SK-N-SH (cell line): ENCODE measurements at regions not wholly inside any gene's neighbourhood (a gene's known extent, or its start where the extent isn't known, plus 50 kb on each side); places are given as distances from the start of the nearest gene placed in this dataset.

Source experiments
- CTCF ChIA-PET: fragments of 300-600, 350-600 bp; formaldehyde crosslinking; extraction: SDS; loops from one replicate; lab custom pipeline; 2021; lab: Yijun Ruan, JAX
- POLR2A ChIA-PET: fragments of 350-600 bp; sonication (Branson Sonifier 250); formaldehyde crosslinking; extraction: SDS; loops from one replicate; lab custom pipeline; 2020; ENCODE audit warnings: antibody characterized with exemption, inconsistent platforms; lab: Yijun Ruan, JAX
- DNase-seq: peaks from one replicate; pipeline ENCODE4 v3.0.0; 2012
- H2AFZ ChIP-seq: fragments of 200-600 bp; sonication (generic); 2 replicates; pipeline ENCODE4 v1.8.1; 2016; ENCODE audit warnings: antibody characterized with exemption, mild to moderate bottlenecking, low read depth
- H3F3A ChIP-seq: fragments of 200-600 bp; sonication (generic); replicated peaks from 2 replicates; pipeline ENCODE3; 2016; ENCODE audit warnings: antibody characterized with exemption, mild to moderate bottlenecking; ENCODE audit not compliant: insufficient read depth
- H3K27ac ChIP-seq, 2 experiments: fragments of 200-500 bp in 1 of 2; fragments of 200-600 bp in 1 of 2; sonication (Bioruptor generic) in 1 of 2; sonication (generic), shearing (Covaris generic) in 1 of 2; 2 replicates each; pipeline versions ENCODE4 v1.5.1 to v1.6.1; 2014 to 2016; ENCODE audit warnings: low read depth in 2 of 2, inconsistent platforms in 1 of 2, low read length in 1 of 2, mild to moderate bottlenecking in 1 of 2, mixed read lengths in 1 of 2
- H3K27me3 ChIP-seq: fragments of 200-600 bp; sonication (generic), shearing (Covaris generic); 2 replicates; pipeline ENCODE4 v1.6.1; 2016; ENCODE audit warnings: mixed run types; ENCODE audit not compliant: insufficient read depth
- H3K36me3 ChIP-seq, 2 experiments: fragments of 200-500 bp in 1 of 2; fragments of 200-600 bp in 1 of 2; sonication (Bioruptor generic) in 1 of 2; sonication (generic) in 1 of 2; replicated peaks in 1 of 2; 2 replicates each; pipeline versions ENCODE3 to v1.5.1; 2014 to 2016; ENCODE audit warnings: low read length in 1 of 2, mild to moderate bottlenecking in 1 of 2; ENCODE audit not compliant: insufficient read depth in 2 of 2, control insufficient read depth in 1 of 2
- H3K4me1 ChIP-seq, 2 experiments: fragments of 200-500 bp in 1 of 2; fragments of 200-600 bp in 1 of 2; sonication (Bioruptor generic) in 1 of 2; sonication (generic), shearing (Covaris generic) in 1 of 2; 2 replicates each; pipeline versions ENCODE4 v1.5.1 to v1.6.1; 2014 to 2016; ENCODE audit warnings: low read depth in 1 of 2, low read length in 1 of 2, mixed run types in 1 of 2; ENCODE audit not compliant: insufficient read depth in 2 of 2, control insufficient read depth in 1 of 2
- H3K4me2 ChIP-seq: fragments of 200-600 bp; sonication (generic), shearing (Covaris generic); 2 replicates; pipeline ENCODE4 v1.6.1; 2017; ENCODE audit warnings: mixed run types
- H3K4me3 ChIP-seq, 2 experiments: fragments of 200-500 bp in 1 of 2; fragments of 200-600 bp in 1 of 2; sonication (Bioruptor generic) in 1 of 2; sonication (generic), shearing (Covaris generic) in 1 of 2; 2 replicates each; pipeline versions ENCODE4 v1.5.1 to v1.8.1; 2014 to 2016; ENCODE audit warnings: low read depth in 2 of 2, inconsistent platforms in 1 of 2, low read length in 1 of 2, mild to moderate bottlenecking in 1 of 2, mixed read lengths in 1 of 2, moderate library complexity in 1 of 2
- H3K79me2 ChIP-seq: fragments of 200-600 bp; sonication (generic); 2 replicates; pipeline ENCODE4 v1.8.1; 2017; ENCODE audit warnings: mild to moderate bottlenecking; ENCODE audit not compliant: insufficient read depth
- H3K9ac ChIP-seq: fragments of 200-600 bp; sonication (generic); 2 replicates; pipeline ENCODE4 v1.6.1; 2017; ENCODE audit warnings: mixed run types
- H3K9me2 ChIP-seq: fragments of 200-600 bp; sonication (generic); 2 replicates; pipeline ENCODE4 v1.6.1; 2017; ENCODE audit warnings: mixed run types
- H3K9me3 ChIP-seq: fragments of 200-600 bp; sonication (generic); 2 replicates; pipeline ENCODE4 v1.6.1; 2017; ENCODE audit warnings: mixed run types, mild to moderate bottlenecking, moderate library complexity
- H4K20me1 ChIP-seq: fragments of 200-600 bp; sonication (generic); 2 replicates; pipeline ENCODE4 v1.6.1; 2017; ENCODE audit warnings: mild to moderate bottlenecking, mixed run types; ENCODE audit not compliant: insufficient read depth
- CHD2 ChIP-seq: fragments of 150-350 bp; IDR thresholded peaks from 2 replicates; pipeline ENCODE4 v1.6.1; 2018; ENCODE audit warnings: low read length; ENCODE audit not compliant: partially characterized antibody
- ELF1 ChIP-seq: IDR thresholded peaks from 2 replicates; pipeline ENCODE4 v1.4.0; 2012
- EZH2phosphoT487 ChIP-seq: fragments of 200-600 bp; sonication (generic); IDR thresholded peaks from 2 replicates; pipeline ENCODE4 v1.6.1; 2017; ENCODE audit warnings: low read depth, mixed run types, mild to moderate bottlenecking, antibody characterized with exemption, moderate library complexity, borderline replicate concordance
- FOSL2 ChIP-seq: IDR thresholded peaks from 2 replicates; pipeline ENCODE4 v1.4.0; 2012; ENCODE audit warnings: low read depth, mild to moderate bottlenecking, moderate library complexity, borderline replicate concordance
- FOXJ3 ChIP-seq: sonication (generic); formaldehyde crosslinking; IDR thresholded peaks from 2 replicates; pipeline ENCODE4 v1.5.1; 2020; ENCODE audit warnings: mild to moderate bottlenecking, missing genetic modification reagents
- FOXM1 ChIP-seq: IDR thresholded peaks from 2 replicates; pipeline ENCODE4 v1.4.0; 2012; ENCODE audit warnings: low read depth, mild to moderate bottlenecking
- GABPA ChIP-seq: IDR thresholded peaks from 2 replicates; pipeline ENCODE4 v1.4.0; 2012; ENCODE audit warnings: low read depth, mild to moderate bottlenecking
- MEF2A ChIP-seq: IDR thresholded peaks from 2 replicates; pipeline ENCODE4 v1.4.0; 2012; ENCODE audit warnings: low read depth, borderline replicate concordance
- MXI1 ChIP-seq: IDR thresholded peaks from 2 replicates; pipeline ENCODE4 v1.6.1; 2012; ENCODE audit warnings: mild to moderate bottlenecking, low read depth, low read length, improper control_type of control experiment
- NRF1 ChIP-seq: IDR thresholded peaks from 2 replicates; pipeline ENCODE4 v1.6.1; 2012; ENCODE audit warnings: low read depth, mild to moderate bottlenecking, low read length
- RAD21 ChIP-seq: IDR thresholded peaks from 2 replicates; pipeline ENCODE4 v1.6.1; 2012; ENCODE audit warnings: mild to moderate bottlenecking, low read length
- RFX5 ChIP-seq: IDR thresholded peaks from 2 replicates; pipeline ENCODE4 v1.6.1; 2012; ENCODE audit warnings: mild to moderate bottlenecking, improper control_type of control experiment, low read length
- SMC3 ChIP-seq: IDR thresholded peaks from 2 replicates; pipeline ENCODE4 v1.6.1; 2012; ENCODE audit warnings: low read depth, low read length, improper control_type of control experiment
- TAF1 ChIP-seq: IDR thresholded peaks from 2 replicates; pipeline ENCODE4 v1.6.1; 2012; ENCODE audit warnings: low read depth, mild to moderate bottlenecking, low read length, moderate library complexity, borderline replicate concordance
- TCF12 ChIP-seq: IDR thresholded peaks from 2 replicates; pipeline ENCODE4 v1.4.0; 2012
- WGBS: methylation state at CpG from one replicate; pipeline ENCODE4 v1.1.6; 2017; ENCODE audit warnings: low lambda C conversion rate; 5-methylcytosine and 5-hydroxymethylcytosine counted together
- TF ChIP-seq, protein P1 (sequence below): fragments of 150-350 bp; IDR thresholded peaks from 2 replicates; pipeline ENCODE4 v1.6.1; 2017; ENCODE audit warnings: antibody characterized with exemption, low read length, low read depth, borderline replicate concordance
- TF ChIP-seq, protein P2 (sequence below): IDR thresholded peaks from 2 replicates; pipeline ENCODE4 v1.4.0; 2012; ENCODE audit warnings: low read depth, borderline replicate concordance
- TF ChIP-seq, protein P3 (sequence below): IDR thresholded peaks from 2 replicates; pipeline ENCODE4 v1.4.0; 2012; ENCODE audit warnings: low read depth
- TF ChIP-seq, protein P4 (sequence below): fragments of 200-600 bp; sonication (generic); IDR thresholded peaks from 2 replicates; pipeline ENCODE4 v1.6.1; 2017; ENCODE audit warnings: antibody characterized with exemption, mild to moderate bottlenecking, moderate library complexity

DNA sequence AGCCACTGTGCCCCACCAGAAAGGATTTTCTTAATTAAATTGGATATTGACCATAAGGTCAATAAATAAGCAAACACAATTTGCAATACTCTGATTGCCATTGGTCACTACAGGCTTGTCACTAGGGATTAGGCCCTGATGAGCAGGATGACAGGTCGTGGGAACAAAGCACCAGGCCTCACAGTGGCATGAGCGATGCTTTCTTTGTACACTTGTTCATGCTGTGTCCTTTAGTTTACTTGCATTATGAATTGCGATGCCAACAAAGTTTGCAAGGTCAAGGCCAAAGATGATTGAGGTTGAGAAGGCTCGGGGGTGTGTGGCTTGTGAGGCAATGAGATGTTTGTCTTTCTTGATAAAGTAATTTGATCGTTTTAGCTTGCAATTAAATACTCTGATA is 136.0 kb downstream of the TTC8 start:
- WGBS, result 45% methylated on average over 3 of the region's 5 CpGs
- H3K4me2 ChIP-seq, result no peak overlapping the region
- no peaks in the 10 kb centered on the region for H3K9me3 ChIP-seq
- no peak for DNase-seq
- H3K36me3 ChIP-seq, result no peaks in the 10 kb centered on the region
- H3K79me2 ChIP-seq, result no peaks in the 10 kb centered on the region
- no peaks in the 10 kb centered on the region for H3K9me2 ChIP-seq
- TF ChIP-seq RFX5 (no peak), CHD2 (no peak), FOSL2 (no peak), RAD21 (no peak), SMC3 (no peak), GABPA (no peak), TAF1 (no peak), TCF12 (no peak), ELF1 (no peak), FOXM1 (no peak), MXI1 (no peak), EZH2phosphoT487 (no peak), NRF1 (no peak), FOXJ3 (CRISPR knock-in tag) (no peak), MEF2A (no peak)
- TF ChIP-seq, protein P1, sequence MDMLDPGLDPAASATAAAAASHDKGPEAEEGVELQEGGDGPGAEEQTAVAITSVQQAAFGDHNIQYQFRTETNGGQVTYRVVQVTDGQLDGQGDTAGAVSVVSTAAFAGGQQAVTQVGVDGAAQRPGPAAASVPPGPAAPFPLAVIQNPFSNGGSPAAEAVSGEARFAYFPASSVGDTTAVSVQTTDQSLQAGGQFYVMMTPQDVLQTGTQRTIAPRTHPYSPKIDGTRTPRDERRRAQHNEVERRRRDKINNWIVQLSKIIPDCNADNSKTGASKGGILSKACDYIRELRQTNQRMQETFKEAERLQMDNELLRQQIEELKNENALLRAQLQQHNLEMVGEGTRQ, result no peak
- TF ChIP-seq, protein P2, sequence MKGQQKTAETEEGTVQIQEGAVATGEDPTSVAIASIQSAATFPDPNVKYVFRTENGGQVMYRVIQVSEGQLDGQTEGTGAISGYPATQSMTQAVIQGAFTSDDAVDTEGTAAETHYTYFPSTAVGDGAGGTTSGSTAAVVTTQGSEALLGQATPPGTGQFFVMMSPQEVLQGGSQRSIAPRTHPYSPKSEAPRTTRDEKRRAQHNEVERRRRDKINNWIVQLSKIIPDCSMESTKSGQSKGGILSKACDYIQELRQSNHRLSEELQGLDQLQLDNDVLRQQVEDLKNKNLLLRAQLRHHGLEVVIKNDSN, result no peak
- TF ChIP-seq, protein P3, sequence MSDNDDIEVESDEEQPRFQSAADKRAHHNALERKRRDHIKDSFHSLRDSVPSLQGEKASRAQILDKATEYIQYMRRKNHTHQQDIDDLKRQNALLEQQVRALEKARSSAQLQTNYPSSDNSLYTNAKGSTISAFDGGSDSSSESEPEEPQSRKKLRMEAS, result no peak
- TF ChIP-seq, protein P4, sequence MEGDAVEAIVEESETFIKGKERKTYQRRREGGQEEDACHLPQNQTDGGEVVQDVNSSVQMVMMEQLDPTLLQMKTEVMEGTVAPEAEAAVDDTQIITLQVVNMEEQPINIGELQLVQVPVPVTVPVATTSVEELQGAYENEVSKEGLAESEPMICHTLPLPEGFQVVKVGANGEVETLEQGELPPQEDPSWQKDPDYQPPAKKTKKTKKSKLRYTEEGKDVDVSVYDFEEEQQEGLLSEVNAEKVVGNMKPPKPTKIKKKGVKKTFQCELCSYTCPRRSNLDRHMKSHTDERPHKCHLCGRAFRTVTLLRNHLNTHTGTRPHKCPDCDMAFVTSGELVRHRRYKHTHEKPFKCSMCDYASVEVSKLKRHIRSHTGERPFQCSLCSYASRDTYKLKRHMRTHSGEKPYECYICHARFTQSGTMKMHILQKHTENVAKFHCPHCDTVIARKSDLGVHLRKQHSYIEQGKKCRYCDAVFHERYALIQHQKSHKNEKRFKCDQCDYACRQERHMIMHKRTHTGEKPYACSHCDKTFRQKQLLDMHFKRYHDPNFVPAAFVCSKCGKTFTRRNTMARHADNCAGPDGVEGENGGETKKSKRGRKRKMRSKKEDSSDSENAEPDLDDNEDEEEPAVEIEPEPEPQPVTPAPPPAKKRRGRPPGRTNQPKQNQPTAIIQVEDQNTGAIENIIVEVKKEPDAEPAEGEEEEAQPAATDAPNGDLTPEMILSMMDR, result no peak
- H3K4me1 ChIP-seq, result peaks cover 0 to 11% of the 10 kb centered on the region in 2 experiments; a peak in 2 of 4 replicates
- POLR2A ChIA-PET, result no interaction called here
- no peaks in the 10 kb centered on the region for H4K20me1 ChIP-seq
- H3K9ac ChIP-seq, result no peak overlapping the region
- no peaks in the 10 kb centered on the region for H3F3A ChIP-seq
- CTCF ChIA-PET, result interaction anchor here (1.2 to 1.3 kb wide), 2 partner anchors 9 to 17 kb away, joined by 3 read pairs; no protein-coding TSS in a partner anchor
- H3K4me3 ChIP-seq, result no peak overlapping the region
- no peak overlapping the region for H2AFZ ChIP-seq
- H3K27ac ChIP-seq, result no peak overlapping the region
- H3K27me3 ChIP-seq, result no peaks in the 10 kb centered on the region
